HG03139 (cell line): ENCODE measurements at regions not wholly inside any gene's neighbourhood (a gene's known extent, or its start where the extent isn't known, plus 50 kb on each side); places are given as distances from the start of the nearest gene placed in this dataset.

Experiments used
- ATAC-seq: cut with Tn5 transposase; IDR thresholded peaks from one replicate; pipeline ENCODE4 v1.9.1; 2021; ENCODE audit not compliant: unreplicated experiment

DNA sequence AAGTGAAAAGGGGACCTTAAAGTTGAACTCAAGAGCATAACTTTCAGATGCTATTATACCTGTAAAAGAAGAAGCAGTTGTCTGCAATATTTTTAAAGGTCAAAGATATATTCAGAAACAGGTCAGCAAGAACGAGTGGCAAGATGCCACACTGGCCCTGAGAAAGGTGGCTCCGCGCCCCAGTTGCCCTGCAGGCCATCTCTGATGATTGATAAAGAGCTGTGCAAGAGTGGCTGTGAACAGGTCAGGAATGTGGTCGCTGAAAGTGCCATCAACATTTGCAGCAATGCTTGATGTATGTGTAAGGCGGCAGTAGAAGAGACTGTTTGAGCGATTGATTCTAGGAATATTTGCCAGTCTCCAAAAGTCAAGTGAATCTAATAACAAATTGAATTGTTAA lies 664.2 kb upstream of the SLC10A2 start:
- ATAC-seq: no peak

DNA sequence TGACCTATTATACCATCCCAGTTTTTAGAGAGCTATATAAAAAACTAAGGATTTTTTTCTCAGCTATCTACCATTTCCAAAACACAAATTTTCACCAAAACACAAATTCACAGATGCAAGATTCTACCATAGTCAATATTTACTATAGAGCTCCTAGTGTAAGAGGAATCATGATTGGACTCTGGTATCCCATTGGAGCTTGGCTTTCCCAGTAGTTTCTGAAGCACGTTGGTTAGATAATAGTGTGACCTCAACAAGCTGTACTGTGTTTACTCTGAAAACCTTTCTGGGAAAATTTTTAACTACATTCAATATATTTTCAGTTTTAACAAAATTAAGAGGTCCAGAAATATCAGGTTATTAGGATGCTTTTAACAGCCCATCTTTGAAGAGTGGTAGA lies 660.6 kb upstream of the SLC10A2 start:
- ATAC-seq: no peak

DNA sequence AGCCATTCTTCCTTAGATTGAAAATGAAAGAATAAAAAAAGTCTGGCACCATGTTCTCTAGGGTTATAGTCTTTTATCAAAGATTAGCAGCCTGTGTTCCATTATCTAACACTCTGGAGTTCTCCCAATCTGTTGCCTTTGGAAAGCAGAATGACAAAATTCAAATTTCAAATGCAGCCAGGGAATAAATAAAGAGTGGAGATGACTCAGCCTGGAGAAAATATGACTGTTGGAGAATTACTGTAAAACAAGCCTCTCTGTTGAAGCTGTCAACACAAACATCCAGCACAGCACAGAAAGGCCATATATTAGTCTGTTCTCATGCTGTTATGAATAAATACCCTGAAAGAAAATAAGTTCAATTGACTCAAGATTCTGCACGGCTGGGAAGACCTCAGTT lies 650.5 kb upstream of the SLC10A2 start:
- ATAC-seq: no peak

DNA sequence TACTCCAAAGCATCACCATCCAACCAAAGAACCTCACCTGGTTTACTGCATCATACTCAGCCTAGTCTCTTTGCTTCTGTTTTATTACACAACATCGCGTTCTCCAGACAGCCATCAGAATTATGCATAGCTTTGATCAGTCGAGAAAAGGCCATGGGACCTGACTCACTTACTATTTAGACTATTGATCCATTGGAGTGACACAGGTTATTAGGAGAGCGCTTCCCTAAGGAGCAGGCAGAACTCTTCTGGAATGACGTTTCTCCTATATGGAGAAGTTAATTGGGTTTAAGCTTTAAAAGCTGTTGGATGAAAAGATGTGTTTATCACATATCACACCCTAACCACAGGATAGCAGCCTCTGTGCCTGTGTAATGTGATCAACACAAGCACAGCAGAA lies 649.1 kb upstream of the SLC10A2 start:
- no peak for ATAC-seq

DNA sequence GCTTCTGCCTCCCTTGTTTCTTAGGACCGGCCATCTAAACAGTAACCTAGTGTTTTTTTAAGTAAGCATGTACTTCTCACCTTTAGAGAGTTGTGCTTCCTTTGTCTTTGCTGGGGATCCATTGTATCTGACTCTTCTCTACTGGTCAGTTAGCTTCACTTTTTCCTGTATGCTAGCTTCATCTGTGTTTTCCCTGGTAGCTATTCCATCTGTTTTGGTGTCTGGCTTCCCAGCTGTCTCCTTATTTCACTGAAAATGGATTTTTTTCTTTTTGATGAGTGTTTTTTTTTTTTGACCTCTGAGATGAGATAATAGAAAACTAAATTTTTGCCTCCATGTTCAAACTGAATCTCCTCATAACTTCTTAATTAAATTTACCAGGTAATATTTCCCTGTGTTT lies 637.0 kb upstream of the SLC10A2 start:
- no peak for ATAC-seq

DNA sequence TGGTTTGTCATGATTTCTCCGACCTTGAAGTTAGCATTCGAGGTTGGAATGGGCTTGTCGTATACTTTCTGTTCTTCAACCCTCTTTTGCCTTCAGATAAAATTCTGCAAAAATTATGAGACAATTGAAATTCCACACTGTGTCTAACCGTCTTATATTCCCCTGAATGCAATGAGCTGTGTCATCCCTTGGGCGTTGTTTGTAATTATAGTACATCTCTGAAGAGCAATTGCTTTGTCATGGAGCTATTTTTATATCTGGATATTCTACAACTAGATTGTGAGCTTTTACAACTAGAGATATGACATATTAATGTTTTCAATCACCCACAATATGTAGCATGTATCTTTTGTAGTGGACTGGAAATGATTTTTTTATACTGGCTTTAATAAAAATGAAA lies 631.8 kb upstream of the SLC10A2 start:
- ATAC-seq: no peak

DNA sequence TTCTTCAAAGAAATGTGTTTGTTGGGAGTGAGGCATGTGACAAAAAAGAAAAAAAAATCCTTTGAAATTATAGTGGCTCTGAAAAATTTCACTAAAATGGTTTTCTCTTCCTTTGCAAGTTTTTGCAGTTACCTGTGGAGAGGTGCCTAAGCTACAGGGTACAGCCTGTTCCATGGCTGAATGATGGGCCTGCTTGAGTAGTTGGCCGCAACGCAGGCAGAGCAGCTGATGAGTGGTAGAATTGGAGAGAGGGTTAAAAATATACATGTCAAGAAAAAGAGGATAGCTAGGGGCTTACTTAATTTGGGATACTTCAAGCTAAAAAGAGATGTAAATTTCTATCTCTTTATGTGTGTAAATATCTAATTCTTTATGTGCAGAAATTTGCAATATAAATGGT lies 629.1 kb upstream of the SLC10A2 start:
- ATAC-seq: no peak

DNA sequence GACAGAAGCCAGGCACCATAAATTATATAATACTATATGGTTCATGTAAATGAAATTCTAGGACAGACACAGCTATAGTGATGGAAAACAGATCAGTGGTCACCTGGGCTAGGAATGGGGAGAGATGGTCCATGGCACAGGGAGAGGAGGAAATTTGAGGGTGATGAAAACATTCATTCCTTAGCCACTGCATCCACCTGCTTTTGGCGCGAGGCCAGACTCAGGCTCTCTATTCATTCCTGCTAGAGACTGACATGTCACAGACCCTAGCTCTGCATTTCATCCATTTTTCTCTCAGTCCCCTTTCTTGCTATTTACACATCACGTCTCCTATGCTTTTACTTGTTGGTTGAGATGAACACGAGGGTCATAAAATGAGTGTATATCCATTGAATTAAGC lies 628.3 kb upstream of the SLC10A2 start:
- ATAC-seq: no peak

DNA sequence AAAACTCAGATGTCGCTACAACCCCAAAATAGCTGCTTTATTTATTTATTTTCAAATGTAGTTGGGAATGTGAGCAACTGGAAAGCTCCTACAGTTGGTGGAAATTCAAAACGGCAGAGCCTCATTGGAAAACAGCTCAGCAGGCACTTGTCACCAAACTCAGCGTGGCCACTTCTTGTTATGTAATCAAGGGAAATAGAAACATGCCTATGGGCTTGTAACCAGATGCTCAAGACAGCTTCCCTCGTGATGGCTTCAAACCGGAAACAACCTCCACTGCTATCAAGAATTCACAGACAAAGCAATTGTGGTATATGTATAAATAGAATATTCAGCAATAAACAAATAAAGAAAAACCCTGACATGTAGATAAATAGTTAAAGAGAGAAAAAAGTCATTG lies 627.8 kb upstream of the SLC10A2 start:
- no peak for ATAC-seq

DNA sequence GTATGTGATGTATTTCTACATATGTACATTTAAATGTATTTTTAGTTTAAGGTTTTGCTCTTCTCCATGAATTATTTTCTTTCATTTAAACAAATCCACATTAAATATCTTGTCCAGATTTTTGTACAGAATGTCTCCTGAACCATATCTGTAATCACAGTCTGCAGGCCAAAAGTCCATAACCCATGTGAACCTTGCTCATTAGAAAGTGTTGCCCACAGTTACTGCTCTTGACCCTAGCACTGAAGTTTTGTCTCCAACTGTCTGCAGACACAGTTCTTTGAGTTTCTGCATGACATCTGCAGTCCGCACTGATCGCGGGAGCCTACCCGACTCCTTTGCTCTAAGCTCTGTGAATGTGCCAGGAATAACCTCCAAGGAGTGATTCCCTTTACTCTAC lies 626.2 kb upstream of the SLC10A2 start:
- ATAC-seq: no peak

DNA sequence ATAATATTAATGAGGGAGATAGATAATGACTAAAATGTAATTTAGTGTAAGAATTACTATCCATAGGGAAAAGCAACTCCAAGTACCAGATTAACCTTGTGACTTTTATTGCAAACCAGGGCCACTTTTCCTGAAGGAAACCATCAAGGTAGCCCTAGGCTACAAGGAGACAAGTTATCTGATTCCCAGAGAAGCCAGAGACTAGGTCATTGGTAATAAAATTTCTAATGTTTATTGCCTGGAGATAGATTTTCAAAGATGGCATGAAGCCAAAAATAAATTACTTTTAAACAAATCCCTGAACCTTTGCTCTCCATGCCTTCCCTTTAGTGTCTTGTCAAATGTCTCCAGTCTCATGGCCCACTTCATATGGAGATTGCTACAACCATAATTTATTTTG lies 610.1 kb upstream of the SLC10A2 start:
- ATAC-seq: no peak

DNA sequence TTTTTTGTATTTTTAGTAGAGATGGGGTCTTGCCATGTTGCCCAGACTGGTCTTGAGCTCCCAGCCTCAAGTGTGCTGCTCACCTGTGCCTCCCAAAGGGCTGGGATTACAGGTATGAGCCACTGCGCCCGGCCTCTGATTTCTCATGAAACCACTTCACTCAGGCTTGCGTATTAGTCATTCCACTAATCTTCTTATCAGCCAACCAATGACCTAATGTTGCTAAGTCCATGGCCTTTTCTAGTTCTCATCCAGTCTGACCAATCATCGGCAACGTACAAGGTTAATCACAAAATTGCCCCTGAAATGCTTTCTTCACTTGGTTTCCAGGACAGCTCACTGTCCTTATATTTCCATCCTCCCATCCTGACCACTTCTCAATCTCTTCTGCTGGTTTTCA lies 605.3 kb upstream of the SLC10A2 start:
- no peak for ATAC-seq

DNA sequence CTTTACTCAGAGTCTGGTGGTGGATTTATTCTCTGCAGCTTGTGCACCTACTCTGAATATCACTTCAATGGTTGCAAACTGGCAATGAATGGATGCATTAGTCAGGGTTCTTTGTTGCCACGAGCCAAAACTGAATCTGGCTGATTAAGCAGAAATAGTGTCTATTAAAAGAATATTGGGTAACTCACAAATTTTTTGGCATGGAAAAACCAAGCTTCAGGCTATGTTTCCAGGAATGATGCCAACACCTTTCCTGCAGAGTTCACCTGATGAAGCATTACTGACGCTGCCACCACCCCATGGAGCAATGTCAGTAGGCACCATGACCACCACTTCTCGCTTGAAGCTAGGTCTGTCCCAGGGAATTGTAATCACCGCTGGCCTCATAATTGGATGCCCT lies 597.8 kb upstream of the SLC10A2 start:
- no peak for ATAC-seq

DNA sequence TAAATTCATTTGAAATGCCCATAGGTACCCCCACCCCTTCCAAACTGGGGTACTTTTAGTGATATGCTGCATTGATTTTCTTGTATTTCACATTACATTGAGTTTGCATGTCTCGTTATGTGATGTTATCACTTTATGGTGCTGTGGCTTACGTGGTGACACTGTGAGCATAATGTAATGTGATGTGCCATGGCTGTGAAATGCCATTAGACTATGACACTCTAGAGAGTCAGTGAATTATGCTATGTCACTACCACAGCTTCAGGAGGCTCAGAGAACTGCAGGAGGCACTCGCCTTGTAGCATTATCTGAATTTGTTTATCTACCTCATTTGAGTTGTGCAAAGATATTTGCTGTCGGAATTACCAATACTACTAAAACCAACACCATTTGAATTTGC lies 590.1 kb upstream of the SLC10A2 start:
- ATAC-seq: no peak

DNA sequence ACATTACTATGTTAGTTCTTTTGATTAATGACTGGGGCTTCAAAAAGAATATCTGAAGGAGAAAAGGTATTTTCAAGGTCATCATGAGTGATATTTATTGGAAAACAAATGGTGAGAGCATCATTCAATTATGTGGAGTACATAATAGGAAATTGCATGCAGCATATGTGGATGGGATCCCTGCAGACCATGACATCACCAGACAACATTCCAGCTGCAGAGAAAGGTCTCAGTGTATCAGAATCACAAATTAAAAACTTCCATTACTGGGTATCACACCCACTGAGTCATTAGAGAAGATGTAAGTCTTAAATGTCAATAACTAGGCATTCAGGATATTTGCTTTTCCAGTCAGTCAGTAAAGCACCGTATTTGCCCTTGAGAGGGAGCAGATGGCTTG lies 574.4 kb upstream of the SLC10A2 start:
- no peak for ATAC-seq

DNA sequence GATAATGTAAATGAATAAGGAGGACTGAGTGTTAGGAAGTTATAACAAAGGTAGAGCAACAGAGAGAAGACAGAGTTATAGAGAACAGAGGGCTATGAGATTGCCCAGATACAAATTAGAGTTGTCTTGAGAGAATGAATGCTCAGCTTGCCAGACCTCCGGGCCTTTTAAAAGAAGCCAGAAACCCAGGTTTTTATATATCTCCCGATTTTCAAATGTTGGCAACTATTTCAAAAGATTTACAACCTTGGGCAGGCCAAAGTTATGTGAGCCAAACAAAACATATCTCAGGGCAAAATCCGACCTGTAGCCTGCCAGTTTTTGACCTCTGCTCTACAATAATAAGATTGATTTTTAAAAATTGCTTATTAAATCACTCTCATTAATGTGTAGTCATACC lies 573.1 kb upstream of the SLC10A2 start:
- no peak for ATAC-seq

DNA sequence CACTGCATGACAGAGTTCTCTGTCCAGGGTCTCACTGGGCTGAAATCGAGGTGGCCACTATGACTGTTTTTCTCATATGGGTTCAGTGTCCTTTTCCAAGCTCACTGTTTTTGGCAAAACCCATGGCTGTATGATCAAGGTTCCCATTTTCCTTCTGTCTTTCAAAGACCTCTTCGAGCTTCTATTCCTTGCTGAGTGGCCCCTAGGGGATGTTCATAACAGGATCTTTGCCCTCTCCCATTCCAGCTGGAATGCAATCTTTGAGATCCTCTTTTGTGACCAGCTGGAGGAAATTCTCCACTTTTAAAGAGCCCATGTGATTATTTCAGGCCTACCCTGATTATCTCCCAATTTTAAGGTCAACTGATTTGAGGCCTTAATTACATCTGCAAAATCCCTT lies 572.5 kb upstream of the SLC10A2 start:
- ATAC-seq: no peak

DNA sequence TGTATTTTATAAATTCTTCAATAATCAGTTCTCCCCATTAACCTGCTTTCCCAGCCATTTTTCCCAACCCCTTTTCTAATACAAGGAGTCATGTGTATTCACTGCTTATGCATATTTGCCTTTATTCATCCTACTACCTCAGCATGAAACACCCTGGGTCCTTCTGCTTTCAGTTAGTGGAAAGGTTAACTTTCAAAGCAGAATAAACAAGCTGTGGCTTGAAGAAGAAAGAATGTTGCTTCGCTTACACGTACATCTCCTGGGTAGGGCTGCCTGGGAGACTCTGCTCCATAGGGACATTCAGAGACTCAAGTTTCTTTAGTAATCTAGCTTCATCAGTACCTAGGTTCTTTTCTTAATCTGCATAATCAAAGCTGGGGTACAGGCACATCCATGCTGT lies 567.8 kb upstream of the SLC10A2 start:
- no peak for ATAC-seq

DNA sequence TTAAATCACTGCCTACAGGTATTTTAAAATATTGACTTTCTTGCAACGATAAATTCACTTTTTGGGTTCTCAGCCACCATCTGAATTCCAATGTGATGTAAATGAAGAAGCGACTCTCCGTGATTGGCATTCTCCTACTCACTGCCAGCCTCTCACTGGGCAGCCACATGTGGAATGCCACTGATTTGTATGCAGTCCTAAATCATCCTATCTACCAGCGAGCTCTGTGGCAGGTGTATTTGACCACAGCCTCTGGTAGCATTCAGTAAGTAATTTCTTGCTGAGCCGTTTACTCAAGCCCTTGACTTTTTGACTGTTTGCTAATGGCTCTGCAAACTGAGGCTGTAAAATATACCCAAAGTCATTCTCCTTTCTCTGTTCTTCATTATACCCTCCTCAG lies 559.0 kb upstream of the SLC10A2 start:
- ATAC-seq: no peak

DNA sequence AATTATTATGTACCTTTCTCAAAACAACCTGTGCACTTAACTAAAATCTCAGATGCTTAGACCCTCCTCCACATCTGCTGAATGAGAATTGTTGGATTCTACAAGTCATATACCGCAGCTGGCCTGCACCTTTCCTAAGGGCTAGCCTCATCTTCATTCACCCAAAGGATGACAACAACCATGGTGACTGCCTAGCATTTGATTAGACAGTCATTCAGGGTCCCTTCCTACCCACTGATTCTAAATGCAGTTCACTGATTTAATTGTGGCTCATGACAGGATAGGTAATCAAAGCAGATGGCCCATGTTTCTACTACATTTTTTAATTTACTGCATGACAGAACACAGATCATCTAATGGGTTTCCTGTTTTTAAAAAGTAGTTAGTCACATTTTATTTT lies 551.9 kb upstream of the SLC10A2 start:
- ATAC-seq: no peak

DNA sequence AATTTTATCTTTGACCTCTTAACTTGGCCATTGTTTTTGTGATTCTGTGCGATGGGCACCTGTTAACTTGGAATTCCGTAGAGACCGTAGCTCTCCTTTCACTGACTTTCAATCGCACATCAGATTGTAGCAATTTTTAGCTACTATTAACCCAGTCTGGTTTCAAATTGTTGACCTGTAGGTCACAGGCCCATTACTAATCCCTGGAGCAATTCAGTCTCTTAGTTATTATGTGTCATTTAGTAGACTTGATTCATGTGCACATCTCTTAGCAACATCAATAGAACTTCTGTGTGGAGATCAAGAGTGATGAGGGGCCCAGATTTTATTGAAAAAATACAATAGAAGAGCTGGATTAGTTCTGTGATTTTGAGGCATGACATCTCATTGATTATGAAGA lies 549.6 kb upstream of the SLC10A2 start:
- ATAC-seq: no peak

DNA sequence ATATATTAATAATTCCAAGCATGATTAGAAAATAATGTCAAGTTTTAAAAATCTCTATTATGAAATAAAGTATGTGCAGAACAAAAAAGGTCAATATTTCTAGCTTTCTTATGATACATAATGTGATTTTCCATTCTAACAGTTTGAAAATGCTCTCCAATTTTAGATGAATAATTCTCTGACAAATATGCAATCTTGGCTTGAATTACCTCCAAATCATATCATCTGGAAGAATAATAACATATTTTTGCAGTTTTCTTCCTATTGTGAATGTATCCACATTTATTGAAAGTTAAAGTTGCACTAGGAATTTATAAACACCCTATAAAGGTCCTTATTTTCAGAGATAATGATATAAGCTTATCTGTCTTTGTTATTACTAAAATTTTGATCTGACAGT lies 548.5 kb upstream of the SLC10A2 start:
- no peak for ATAC-seq

DNA sequence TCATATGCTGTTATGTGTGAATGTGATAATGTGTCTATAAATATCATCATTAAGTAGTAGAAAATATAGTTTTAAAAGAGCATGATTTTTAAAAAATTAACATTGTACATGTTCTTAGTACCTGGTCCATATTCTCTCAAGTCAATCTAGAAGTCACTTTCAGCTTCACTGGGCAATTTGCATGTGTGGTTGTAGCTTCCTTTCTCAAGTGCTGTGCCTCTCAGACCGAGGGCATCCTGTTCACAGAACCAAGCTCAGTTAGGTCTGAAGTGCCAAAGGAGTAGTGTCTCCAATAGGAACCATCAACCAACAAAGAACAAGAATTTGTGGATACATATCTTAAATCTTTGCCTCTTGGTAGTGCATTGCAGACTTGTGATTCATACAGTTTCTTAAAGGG lies 541.8 kb upstream of the SLC10A2 start:
- ATAC-seq: peak; percentile 95
